ENCODE measurements at regions not wholly inside any gene's neighbourhood (a gene's known extent, or its start where the extent isn't known, plus 50 kb on each side); places are given as distances from the start of the nearest gene placed in this dataset.

- DNase-seq (ENCODE audit: low spot score): no peak
Observed at GRCh38 chr2:122114421-122114820, 359.0 kb downstream of the TSN start.

GRCh38 chr2:122117371-122117770 is 361.9 kb downstream of the TSN start:
- DNase-seq (ENCODE audit: low spot score): no peak

GRCh38 chr2:122129399-122129798 is 373.9 kb downstream of the TSN start:
- DNase-seq (ENCODE audit: low spot score): no peak

- DNase-seq (ENCODE audit: low spot score): no peak
Observed at GRCh38 chr2:122132147-122132691, 376.8 kb downstream of the TSN start.

GRCh38 chr2:122135021-122135937 is 379.8 kb downstream of the TSN start:
- DNase-seq (ENCODE audit: low spot score): no peak

- DNase-seq (ENCODE audit: low spot score): peak; percentile 2
Observed at GRCh38 chr2:122136056-122136455, 380.6 kb downstream of the TSN start.

- no peak for DNase-seq (ENCODE audit: low spot score)
Observed at GRCh38 chr2:122138561-122138960, 383.1 kb downstream of the TSN start.

GRCh38 chr2:122139739-122140420 is 384.4 kb downstream of the TSN start:
- no peak for DNase-seq (ENCODE audit: low spot score)

GRCh38 chr2:122144884-122145283 is 389.4 kb downstream of the TSN start:
- no peak for DNase-seq (ENCODE audit: low spot score)

- no peak for DNase-seq (ENCODE audit: low spot score)
Observed at GRCh38 chr2:122145856-122146255, 390.4 kb downstream of the TSN start.

GRCh38 chr2:122148128-122148767 is 392.8 kb downstream of the TSN start:
- DNase-seq (ENCODE audit: low spot score): no peak

- DNase-seq (ENCODE audit: low spot score): no peak
Observed at GRCh38 chr2:122150524-122151280, 395.3 kb downstream of the TSN start.

GRCh38 chr2:122152571-122152970 is 397.1 kb downstream of the TSN start:
- DNase-seq (ENCODE audit: low spot score): no peak

- no peak for DNase-seq (ENCODE audit: low spot score)
Observed at GRCh38 chr2:122156176-122156890, 400.9 kb downstream of the TSN start.

- no peak for DNase-seq (ENCODE audit: low spot score)
Observed at GRCh38 chr2:122157158-122157557, 401.7 kb downstream of the TSN start.

- no peak for DNase-seq (ENCODE audit: low spot score)
Observed at GRCh38 chr2:122163617-122164016, 408.2 kb downstream of the TSN start.

- DNase-seq (ENCODE audit: low spot score): no peak
Observed at GRCh38 chr2:122164964-122165363, 409.5 kb downstream of the TSN start.

- DNase-seq (ENCODE audit: low spot score): no peak
Observed at GRCh38 chr2:122166820-122167219, 411.4 kb downstream of the TSN start.

GRCh38 chr2:122167515-122167914 is 412.1 kb downstream of the TSN start:
- no peak for DNase-seq (ENCODE audit: low spot score)

GRCh38 chr2:122168799-122169198 is 413.3 kb downstream of the TSN start:
- no peak for DNase-seq (ENCODE audit: low spot score)

GRCh38 chr2:122172812-122173211 is 417.4 kb downstream of the TSN start:
- no peak for DNase-seq (ENCODE audit: low spot score)

Data from CD4-positive, alpha-beta T cell treated with Interleukin-2 at 100 ng/mL for 4 hours (primary cell).